ENCODE measurements at regions not wholly inside any gene's neighbourhood (a gene's known extent, or its start where the extent isn't known, plus 50 kb on each side); places are given as distances from the start of the nearest gene placed in this dataset.
"Not testable (repeated sequence)": the region's sequence is repeated elsewhere in the genome, so short reads cannot be mapped to it uniquely, and the experiment has no call there.

GRCh38 chr1:228611707-228612106 is 123.6 kb upstream of the RHOU start:
- DNase-seq (ENCODE audit: low spot score); intact Hi-C loops (cut with DNase I): not testable (repeated sequence)

GRCh38 chr1:228622002-228622716 is 113.1 kb upstream of the RHOU start:
- intact Hi-C loops (cut with DNase I): not testable (repeated sequence)

GRCh38 chr1:228626481-228626880 is 108.8 kb upstream of the RHOU start:
- DNase-seq (ENCODE audit: low spot score); intact Hi-C loops (cut with DNase I): not testable (repeated sequence)

More at GRCh38 chr1:228622002-228622716, 113.1 kb upstream of the RHOU start:
- DNase-seq (ENCODE audit: low spot score): not testable (repeated sequence)

- DNase-seq (ENCODE audit: low spot score); intact Hi-C loops (cut with DNase I): not testable (repeated sequence)
Measured at GRCh38 chr1:228632858-228633257, 102.4 kb upstream of the RHOU start.

GRCh38 chr1:228635304-228635703 is 100.0 kb upstream of the RHOU start:
- intact Hi-C loops (cut with DNase I): not testable (repeated sequence)
- DNase-seq (ENCODE audit: low spot score): peak; percentile 87

- DNase-seq (ENCODE audit: low spot score): not testable (repeated sequence)
Measured at GRCh38 chr1:228637529-228637928, 97.8 kb upstream of the RHOU start.

GRCh38 chr1:228646717-228647522 is 88.4 kb upstream of the RHOU start:
- DNase-seq (ENCODE audit: low spot score): no peak

More at GRCh38 chr1:228637529-228637928, 97.8 kb upstream of the RHOU start:
- intact Hi-C loops (cut with DNase I): not testable (repeated sequence)

GRCh38 chr1:228647523-228648444 is 87.5 kb upstream of the RHOU start:
- DNase-seq (ENCODE audit: low spot score): no peak
- intact Hi-C loops (cut with DNase I): no loop called here

More at GRCh38 chr1:228646717-228647522, 88.4 kb upstream of the RHOU start:
- intact Hi-C loops (cut with DNase I): no loop called here

GRCh38 chr1:228648647-228649383 is 86.5 kb upstream of the RHOU start:
- intact Hi-C loops (cut with DNase I): no loop called here
- no peak for DNase-seq (ENCODE audit: low spot score)

GRCh38 chr1:228650141-228650540 is 85.1 kb upstream of the RHOU start:
- intact Hi-C loops (cut with DNase I): no loop called here
- DNase-seq (ENCODE audit: low spot score): no peak

GRCh38 chr1:228650946-228651345 is 84.3 kb upstream of the RHOU start:
- intact Hi-C loops (cut with DNase I): no loop called here
- DNase-seq (ENCODE audit: low spot score): no peak

- intact Hi-C loops (cut with DNase I): no loop called here
- no peak for DNase-seq (ENCODE audit: low spot score)
Measured at GRCh38 chr1:228652116-228652515, 83.2 kb upstream of the RHOU start.

- intact Hi-C loops (cut with DNase I); DNase-seq (ENCODE audit: low spot score): not testable (repeated sequence)
Measured at GRCh38 chr1:228653057-228653456, 82.2 kb upstream of the RHOU start.

- DNase-seq (ENCODE audit: low spot score): no peak
- intact Hi-C loops (cut with DNase I): no loop called here
Measured at GRCh38 chr1:228653748-228654147, 81.5 kb upstream of the RHOU start.

GRCh38 chr1:228655796-228656394 is 79.4 kb upstream of the RHOU start:
- no peak for DNase-seq (ENCODE audit: low spot score)
- intact Hi-C loops (cut with DNase I): no loop called here

GRCh38 chr1:228662007-228662689 is 73.1 kb upstream of the RHOU start:
- intact Hi-C loops (cut with DNase I); DNase-seq (ENCODE audit: low spot score): not testable (repeated sequence)

GRCh38 chr1:228664399-228664914 is 70.8 kb upstream of the RHOU start:
- intact Hi-C loops (cut with DNase I): loop anchor here (2.0 kb wide), 1 partner anchor 562 kb away; no protein-coding TSS in a partner anchor
- peak; percentile 87 for DNase-seq (ENCODE audit: low spot score)

Measured in cardiac septum (tissue), 1 donor.